GM10248 (cell line): ENCODE measurements at regions not wholly inside any gene's neighbourhood (a gene's known extent, or its start where the extent isn't known, plus 50 kb on each side); places are given as distances from the start of the nearest gene placed in this dataset.
"Not testable (repeated sequence)": the region's sequence is repeated elsewhere in the genome, so short reads cannot be mapped to it uniquely, and the experiment has no call there.

Experiments
- CTCF ChIA-PET: fragments of 300-600 bp; sonication (Branson Sonifier 250); formaldehyde crosslinking; extraction: SDS; loops from one replicate; lab custom pipeline; 2021; ENCODE audit warnings: antibody characterized with exemption; lab: Yijun Ruan, JAX
- POLR2A ChIA-PET: fragments of 350-650 bp; sonication (Branson Sonifier 250); formaldehyde crosslinking; extraction: SDS; loops from one replicate; lab custom pipeline; 2020; ENCODE audit warnings: antibody characterized with exemption; lab: Yijun Ruan, JAX
- DNase-seq: peaks from one replicate; pipeline ENCODE4 v3.0.0; 2012; ENCODE audit errors: extremely low spot score
- CTCF ChIP-seq: IDR thresholded peaks from 2 replicates; pipeline ENCODE4 v1.5.1; 2012; ENCODE audit warnings: mild to moderate bottlenecking, low read depth; ENCODE audit errors: extremely low read depth, missing control alignments, control extremely low read depth

- TF ChIP-seq CTCF, result no peak
- no peak for DNase-seq
- ChIA-PET CTCF (interaction anchor here (1.8 to 2.0 kb wide), 2 partner anchors 11 to 12 kb away, joined by 5 to 8 read pairs; no protein-coding TSS in a partner anchor), POLR2A (no interaction called here)
Measured at GRCh38 chr12:102326982-102327381, 129.3 kb upstream of the PMCH start.

- DNase-seq, POLR2A ChIA-PET, CTCF ChIA-PET: not testable (repeated sequence)
Measured at GRCh38 chr12:102325108-102325507, 127.5 kb upstream of the PMCH start.

GRCh38 chr12:102323799-102324198, 126.2 kb upstream of the PMCH start:
- TF ChIP-seq CTCF, result no peak
- DNase-seq, result no peak
- ChIA-PET POLR2A (no interaction called here), CTCF (no interaction called here)

- no peak for DNase-seq
- CTCF ChIA-PET, result no interaction called here
- no peak for TF ChIP-seq CTCF
- POLR2A ChIA-PET, result no interaction called here
Measured at GRCh38 chr12:102322254-102322653, 124.6 kb upstream of the PMCH start.

- ChIA-PET CTCF (interaction anchor here (0.6 kb wide), 1 partner anchor 34 kb away, joined by 3 read pairs; no protein-coding TSS in a partner anchor), POLR2A (no interaction called here)
- no peak for DNase-seq
- no peak for TF ChIP-seq CTCF
Measured at GRCh38 chr12:102321305-102322082, 123.9 kb upstream of the PMCH start.

- POLR2A ChIA-PET, result no interaction called here
- CTCF ChIA-PET, result interaction anchor here (2.2 kb wide), 1 partner anchor 11 kb away, joined by 8 read pairs; no protein-coding TSS in a partner anchor
- no peak for TF ChIP-seq CTCF
- no peak for DNase-seq
Measured at GRCh38 chr12:102317155-102317554, 119.5 kb upstream of the PMCH start.

- ChIA-PET POLR2A (no interaction called here), CTCF (interaction anchor here (2.2 kb wide), 1 partner anchor 11 kb away, joined by 8 read pairs; no protein-coding TSS in a partner anchor)
Measured at GRCh38 chr12:102316723-102317122, 119.1 kb upstream of the PMCH start.

More at GRCh38 chr12:102316723-102317122, 119.1 kb upstream of the PMCH start:
- no peak for DNase-seq
- TF ChIP-seq CTCF, result no peak
